ENCODE measurements at regions not wholly inside any gene's neighbourhood (a gene's known extent, or its start where the extent isn't known, plus 50 kb on each side); places are given as distances from the start of the nearest gene placed in this dataset.

DNA sequence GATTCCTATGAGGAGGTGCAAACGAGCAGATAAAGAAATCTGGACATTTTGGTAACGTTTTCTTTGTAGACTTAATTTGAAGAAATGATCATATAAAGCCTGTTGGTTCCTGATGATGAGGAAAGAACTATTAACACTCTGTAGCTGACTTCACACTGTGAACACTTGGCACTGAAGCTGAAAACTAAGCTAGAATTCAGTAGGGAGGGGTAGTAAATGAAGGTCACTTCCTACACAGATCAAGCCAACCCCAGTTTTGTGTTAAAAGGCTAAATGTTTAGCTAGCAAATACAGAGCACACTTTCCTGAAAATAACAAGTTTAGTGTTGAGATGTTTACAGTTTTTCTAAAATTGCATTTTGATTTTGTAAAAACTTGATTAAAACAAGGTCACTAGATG, 296.2 kb upstream of the PRDM1 start:
- Histone ChIP-seq H3K27ac (ENCODE audit: low read depth, low read length) (no peak overlapping the region), H3K4me1 (ENCODE audit: insufficient read depth, low read length) (no peaks in the 10 kb centered on the region), H3K36me3 (ENCODE audit: insufficient read depth, low read length) (no peaks in the 10 kb centered on the region), H3K4me3 (ENCODE audit: low read length) (no peak overlapping the region), H3K9ac (ENCODE audit: low read depth, low read length) (no peak overlapping the region), H3K27me3 (ENCODE audit: insufficient read depth, low read length) (no peaks in the 10 kb centered on the region), H3K9me3 (ENCODE audit: insufficient read depth, low read depth, low read length) (no peaks in the 10 kb centered on the region)
- 60% methylated on average over 2 of the region's 2 CpGs for WGBS

DNA sequence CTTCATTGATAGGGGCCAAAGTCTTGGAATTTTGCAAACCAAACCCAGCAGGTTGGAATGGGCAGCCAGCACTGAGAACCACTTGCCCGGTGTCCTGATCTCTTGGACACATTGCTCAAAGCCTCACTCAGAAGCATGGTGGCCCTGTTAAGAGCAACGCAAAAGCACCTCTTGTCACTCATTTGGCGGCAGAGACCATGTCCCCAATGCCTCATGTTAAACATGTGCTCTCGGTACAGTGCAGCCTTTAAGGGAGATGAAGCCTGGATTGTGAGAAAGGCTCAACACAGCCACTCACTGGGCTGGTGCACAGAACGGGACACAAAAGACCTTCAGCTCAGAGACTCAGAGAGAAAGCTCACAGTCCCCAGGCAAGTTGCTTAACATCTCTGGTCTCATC, 298.4 kb upstream of the PRDM1 start:
- Histone ChIP-seq H3K4me3 (ENCODE audit: low read length) (no peak overlapping the region), H3K9ac (ENCODE audit: low read depth, low read length) (no peak overlapping the region), H3K27me3 (ENCODE audit: insufficient read depth, low read length) (no peaks in the 10 kb centered on the region), H3K4me1 (ENCODE audit: insufficient read depth, low read length) (no peaks in the 10 kb centered on the region), H3K9me3 (ENCODE audit: insufficient read depth, low read depth, low read length) (no peaks in the 10 kb centered on the region), H3K27ac (ENCODE audit: low read depth, low read length) (no peak overlapping the region), H3K36me3 (ENCODE audit: insufficient read depth, low read length) (no peaks in the 10 kb centered on the region)
- WGBS = 92% methylated on average over 5 of the region's 5 CpGs

GRCh38 chr6:105786890-105787655, 299.1 kb upstream of the PRDM1 start:
- H3K27me3 ChIP-seq (ENCODE audit: insufficient read depth, low read length) = no peaks in the 10 kb centered on the region
- WGBS = 97% methylated on average over 10 of the region's 10 CpGs
- H3K36me3 ChIP-seq (ENCODE audit: insufficient read depth, low read length) = no peaks in the 10 kb centered on the region
- no peak overlapping the region for H3K9ac ChIP-seq (ENCODE audit: low read depth, low read length)
- H3K9me3 ChIP-seq (ENCODE audit: insufficient read depth, low read depth, low read length) = no peaks in the 10 kb centered on the region
- H3K4me1 ChIP-seq (ENCODE audit: insufficient read depth, low read length) = no peaks in the 10 kb centered on the region
- H3K4me3 ChIP-seq (ENCODE audit: low read length) = no peak overlapping the region
- H3K27ac ChIP-seq (ENCODE audit: low read depth, low read length) = no peak overlapping the region

GRCh38 chr6:105786449-105786848, 299.7 kb upstream of the PRDM1 start:
- H3K4me3 ChIP-seq (ENCODE audit: low read length) = no peak overlapping the region
- no peak overlapping the region for H3K9ac ChIP-seq (ENCODE audit: low read depth, low read length)
- H3K27me3 ChIP-seq (ENCODE audit: insufficient read depth, low read length) = no peaks in the 10 kb centered on the region
- no peaks in the 10 kb centered on the region for H3K4me1 ChIP-seq (ENCODE audit: insufficient read depth, low read length)
- H3K9me3 ChIP-seq (ENCODE audit: insufficient read depth, low read depth, low read length) = no peaks in the 10 kb centered on the region
- H3K36me3 ChIP-seq (ENCODE audit: insufficient read depth, low read length) = no peaks in the 10 kb centered on the region
- 91% methylated on average over 1 of the region's 1 CpG for WGBS
- H3K27ac ChIP-seq (ENCODE audit: low read depth, low read length) = no peak overlapping the region

- no peak overlapping the region for H3K9ac ChIP-seq (ENCODE audit: low read depth, low read length)
- H3K27ac ChIP-seq (ENCODE audit: low read depth, low read length) = no peak overlapping the region
- no peak overlapping the region for H3K4me3 ChIP-seq (ENCODE audit: low read length)
- H3K9me3 ChIP-seq (ENCODE audit: insufficient read depth, low read depth, low read length) = no peaks in the 10 kb centered on the region
- no peaks in the 10 kb centered on the region for H3K27me3 ChIP-seq (ENCODE audit: insufficient read depth, low read length)
- 96% methylated on average over 6 of the region's 6 CpGs for WGBS
- no peaks in the 10 kb centered on the region for H3K4me1 ChIP-seq (ENCODE audit: insufficient read depth, low read length)
- no peaks in the 10 kb centered on the region for H3K36me3 ChIP-seq (ENCODE audit: insufficient read depth, low read length)
These were observed 300.9 kb upstream of the PRDM1 start for GRCh38 chr6:105785066-105785811.

DNA sequence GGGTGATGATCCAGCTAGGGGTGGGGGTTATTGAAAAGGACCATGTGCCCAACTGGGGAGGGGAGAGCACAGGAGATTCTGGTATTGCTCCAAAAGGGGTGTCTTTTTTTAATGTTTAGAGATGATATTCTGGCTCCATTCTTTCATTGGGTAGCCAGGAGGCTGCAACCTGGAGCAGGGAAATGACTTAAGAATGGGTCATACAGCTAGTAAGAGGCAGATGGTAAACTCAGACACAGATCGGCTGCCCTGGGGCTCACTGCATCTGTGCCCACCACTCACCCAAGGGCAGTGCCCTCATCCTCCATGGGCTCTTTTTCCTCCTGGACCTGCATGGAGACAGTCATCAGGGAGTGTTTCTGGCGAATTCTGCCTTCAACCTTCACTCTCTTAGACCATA, 302.0 kb upstream of the PRDM1 start:
- no peak overlapping the region for H3K9ac ChIP-seq (ENCODE audit: low read depth, low read length)
- H3K36me3 ChIP-seq (ENCODE audit: insufficient read depth, low read length) = no peaks in the 10 kb centered on the region
- H3K4me1 ChIP-seq (ENCODE audit: insufficient read depth, low read length) = no peaks in the 10 kb centered on the region
- no peak overlapping the region for H3K4me3 ChIP-seq (ENCODE audit: low read length)
- no peaks in the 10 kb centered on the region for H3K9me3 ChIP-seq (ENCODE audit: insufficient read depth, low read depth, low read length)
- no peaks in the 10 kb centered on the region for H3K27me3 ChIP-seq (ENCODE audit: insufficient read depth, low read length)
- 85% methylated on average over 2 of the region's 2 CpGs for WGBS
- H3K27ac ChIP-seq (ENCODE audit: low read depth, low read length) = no peak overlapping the region

GRCh38 chr6:105783333-105783935, 302.7 kb upstream of the PRDM1 start:
- Histone ChIP-seq H3K9me3 (ENCODE audit: insufficient read depth, low read depth, low read length) (no peaks in the 10 kb centered on the region), H3K27ac (ENCODE audit: low read depth, low read length) (no peak overlapping the region), H3K9ac (ENCODE audit: low read depth, low read length) (no peak overlapping the region), H3K36me3 (ENCODE audit: insufficient read depth, low read length) (no peaks in the 10 kb centered on the region), H3K4me3 (ENCODE audit: low read length) (no peak overlapping the region), H3K4me1 (ENCODE audit: insufficient read depth, low read length) (no peaks in the 10 kb centered on the region), H3K27me3 (ENCODE audit: insufficient read depth, low read length) (no peaks in the 10 kb centered on the region)
- WGBS = 88% methylated on average over 8 of the region's 8 CpGs

GRCh38 chr6:105781915-105782314, 304.2 kb upstream of the PRDM1 start:
- Histone ChIP-seq H3K27ac (ENCODE audit: low read depth, low read length) (no peak overlapping the region), H3K27me3 (ENCODE audit: insufficient read depth, low read length) (no peaks in the 10 kb centered on the region), H3K4me3 (ENCODE audit: low read length) (no peak overlapping the region), H3K4me1 (ENCODE audit: insufficient read depth, low read length) (no peaks in the 10 kb centered on the region), H3K9me3 (ENCODE audit: insufficient read depth, low read depth, low read length) (no peaks in the 10 kb centered on the region), H3K36me3 (ENCODE audit: insufficient read depth, low read length) (no peaks in the 10 kb centered on the region), H3K9ac (ENCODE audit: low read depth, low read length) (no peak overlapping the region)
- WGBS = 100% methylated on average over 3 of the region's 3 CpGs

- no peaks in the 10 kb centered on the region for H3K4me1 ChIP-seq (ENCODE audit: insufficient read depth, low read length)
- no peaks in the 10 kb centered on the region for H3K36me3 ChIP-seq (ENCODE audit: insufficient read depth, low read length)
- WGBS = 92% methylated on average over 7 of the region's 7 CpGs
- no peak overlapping the region for H3K27ac ChIP-seq (ENCODE audit: low read depth, low read length)
- no peak overlapping the region for H3K4me3 ChIP-seq (ENCODE audit: low read length)
- no peak overlapping the region for H3K9ac ChIP-seq (ENCODE audit: low read depth, low read length)
- no peaks in the 10 kb centered on the region for H3K27me3 ChIP-seq (ENCODE audit: insufficient read depth, low read length)
- peaks cover 4% of the 10 kb centered on the region; the same call in 1 of the 2 replicates for H3K9me3 ChIP-seq (ENCODE audit: insufficient read depth, low read depth, low read length)
These were observed 304.9 kb upstream of the PRDM1 start for GRCh38 chr6:105781248-105781647.

DNA sequence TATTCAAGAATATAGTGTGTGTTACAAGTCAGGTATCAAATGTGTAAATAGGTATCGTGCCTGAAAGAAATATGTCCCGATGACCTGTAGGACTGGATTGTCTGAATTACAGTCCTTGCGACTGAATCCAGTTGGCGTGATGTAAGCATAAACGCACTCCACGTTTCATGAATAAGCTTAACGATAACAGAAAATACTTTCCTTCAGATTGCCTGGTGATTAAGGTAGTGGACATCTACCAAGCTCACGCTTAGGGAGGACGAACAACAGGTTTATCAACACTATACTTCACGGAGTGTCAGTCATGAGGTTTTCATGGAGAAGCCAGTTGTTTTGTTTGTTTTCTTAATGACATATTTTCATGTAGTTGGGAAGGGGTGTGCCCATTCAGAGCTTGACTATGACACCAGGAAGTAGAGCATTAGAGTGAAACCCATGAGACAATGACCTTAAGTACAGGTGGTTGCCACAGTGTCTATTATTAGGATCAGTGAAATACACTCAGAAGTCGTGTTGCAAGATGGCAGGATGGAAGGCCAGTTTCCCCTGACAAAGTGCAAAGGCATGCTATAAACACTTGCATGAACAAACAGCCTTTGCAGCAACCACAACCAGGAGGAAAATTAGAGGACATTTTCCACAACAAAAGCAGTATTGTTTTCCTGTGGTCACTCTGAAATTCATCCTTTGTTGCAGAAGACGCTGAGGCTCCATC, 305.8 kb upstream of the PRDM1 start:
- Histone ChIP-seq H3K9ac (ENCODE audit: low read depth, low read length) (no peak overlapping the region), H3K36me3 (ENCODE audit: insufficient read depth, low read length) (no peaks in the 10 kb centered on the region), H3K27ac (ENCODE audit: low read depth, low read length) (no peak overlapping the region), H3K27me3 (ENCODE audit: insufficient read depth, low read length) (no peaks in the 10 kb centered on the region), H3K4me3 (ENCODE audit: low read length) (no peak overlapping the region), H3K4me1 (ENCODE audit: insufficient read depth, low read length) (no peaks in the 10 kb centered on the region), H3K9me3 (ENCODE audit: insufficient read depth, low read depth, low read length) (peaks cover 13% of the 10 kb centered on the region)
- 94% methylated on average over 12 of the region's 12 CpGs for WGBS

DNA sequence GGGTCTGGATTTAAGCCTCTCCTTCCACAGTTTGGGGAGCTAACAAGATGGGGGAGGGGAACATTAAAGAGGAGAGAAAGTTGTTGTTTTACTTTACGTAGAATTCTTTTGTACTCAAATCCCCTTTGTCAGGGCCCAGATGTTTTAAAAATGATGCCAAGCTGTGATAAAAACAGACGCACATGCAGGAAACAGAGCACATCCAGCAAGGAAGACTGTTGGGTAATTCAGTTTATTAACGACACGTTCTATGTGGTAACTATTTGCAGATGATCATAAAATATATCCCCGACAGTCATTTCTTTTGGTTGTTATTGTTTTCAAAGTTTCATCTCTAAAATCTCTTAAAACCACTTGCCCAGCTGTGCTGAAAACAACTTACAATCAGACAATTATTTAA, 307.0 kb upstream of the PRDM1 start:
- H3K27ac ChIP-seq (ENCODE audit: low read depth, low read length) = no peak overlapping the region

More for the DNA sequence above, 307.0 kb upstream of the PRDM1 start:
- no peaks in the 10 kb centered on the region for H3K36me3 ChIP-seq (ENCODE audit: insufficient read depth, low read length)
- 97% methylated on average over 5 of the region's 5 CpGs for whole genome bisulfite sequencing
- H3K4me1 ChIP-seq (ENCODE audit: insufficient read depth, low read length) = no peaks in the 10 kb centered on the region
- H3K9me3 ChIP-seq (ENCODE audit: insufficient read depth, low read depth, low read length) = peaks cover 20% of the 10 kb centered on the region
- no peak overlapping the region for H3K9ac ChIP-seq (ENCODE audit: low read depth, low read length)
- H3K27me3 ChIP-seq (ENCODE audit: insufficient read depth, low read length) = no peaks in the 10 kb centered on the region
- no peak overlapping the region for H3K4me3 ChIP-seq (ENCODE audit: low read length)

All from HUES64 (cell line).